SK-N-DZ (cell line): ENCODE measurements at regions not wholly inside any gene's neighbourhood (a gene's known extent, or its start where the extent isn't known, plus 50 kb on each side); places are given as distances from the start of the nearest gene placed in this dataset.

ENCODE experiments used
- DNase-seq: peaks from one replicate; pipeline ENCODE4 v3.0.0-alpha.2; 2015; ENCODE audit warnings: low spot score

DNA sequence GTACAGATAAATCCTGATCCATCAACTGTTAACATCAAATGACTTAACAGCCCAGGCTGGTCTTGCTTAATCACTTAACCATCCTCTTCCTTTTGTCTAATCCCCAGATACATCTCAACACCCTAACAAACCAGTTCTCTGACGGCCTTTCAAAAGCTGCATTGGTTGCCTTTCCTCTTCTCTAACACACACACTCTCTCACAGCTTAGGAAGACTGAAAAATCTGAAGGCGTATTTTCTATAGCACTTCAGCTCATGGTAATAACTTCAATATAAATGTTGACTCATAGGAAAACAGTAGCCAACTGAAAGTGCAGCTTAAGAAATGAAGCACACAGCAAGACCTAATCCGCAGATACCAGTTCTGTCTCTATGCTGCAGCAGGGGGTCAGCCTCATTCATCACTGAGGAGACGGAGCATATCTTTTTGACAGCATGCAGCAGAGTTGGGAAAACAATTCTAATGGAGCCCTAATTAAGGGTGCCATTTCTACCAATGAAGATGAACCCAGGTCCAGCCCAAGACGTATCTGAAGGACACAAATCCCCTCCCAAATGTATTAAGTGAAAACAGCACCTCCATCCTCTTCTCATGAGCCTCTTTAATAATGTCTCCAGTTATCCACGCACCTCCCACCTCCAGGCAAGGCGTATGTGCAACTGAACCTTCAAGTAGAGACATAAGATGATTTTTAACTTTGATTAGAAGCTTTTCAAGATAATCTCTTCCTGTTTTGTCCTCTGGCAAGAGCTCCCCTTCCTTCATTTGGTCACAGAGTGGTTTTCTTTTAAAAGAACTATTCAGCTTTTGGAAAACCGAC, 211.7 kb upstream of the NFE2L3 start:
- DNase-seq, result no peak

DNA sequence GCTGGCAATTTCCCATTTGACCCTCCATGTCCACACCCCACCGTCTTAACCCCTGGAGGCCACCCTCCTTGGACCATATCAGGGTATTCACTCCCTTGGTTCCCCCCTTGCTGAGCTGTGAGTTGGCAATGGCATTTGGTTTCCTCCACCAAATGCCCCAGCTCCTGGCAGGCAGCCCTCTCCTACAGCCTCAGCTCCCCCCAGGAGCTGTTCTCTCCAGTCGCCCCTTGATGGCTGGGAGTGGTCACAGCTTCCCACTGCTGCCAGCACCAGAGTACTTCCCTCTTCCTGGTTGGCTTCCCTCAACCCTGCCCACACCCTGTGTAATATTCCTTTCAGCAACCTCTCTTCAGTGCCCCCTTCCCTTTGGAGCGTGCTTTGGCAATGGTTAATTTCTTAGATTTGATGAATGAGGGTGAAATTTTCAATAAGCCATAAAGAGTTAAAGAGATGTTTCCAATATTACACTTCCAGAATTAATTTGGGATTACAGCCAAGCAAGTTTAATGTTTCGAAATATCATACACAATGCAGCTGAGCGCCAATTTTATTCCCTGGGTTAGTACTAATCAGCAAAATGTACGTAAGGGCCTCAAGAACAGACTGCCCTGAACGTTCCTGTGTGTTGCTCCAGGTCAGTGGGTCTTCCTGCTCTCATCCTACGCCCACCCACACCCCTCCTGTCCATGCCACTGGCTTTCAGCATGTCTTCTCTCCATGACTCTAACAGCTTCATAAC, 207.1 kb upstream of the NFE2L3 start:
- no peak for DNase-seq

DNA sequence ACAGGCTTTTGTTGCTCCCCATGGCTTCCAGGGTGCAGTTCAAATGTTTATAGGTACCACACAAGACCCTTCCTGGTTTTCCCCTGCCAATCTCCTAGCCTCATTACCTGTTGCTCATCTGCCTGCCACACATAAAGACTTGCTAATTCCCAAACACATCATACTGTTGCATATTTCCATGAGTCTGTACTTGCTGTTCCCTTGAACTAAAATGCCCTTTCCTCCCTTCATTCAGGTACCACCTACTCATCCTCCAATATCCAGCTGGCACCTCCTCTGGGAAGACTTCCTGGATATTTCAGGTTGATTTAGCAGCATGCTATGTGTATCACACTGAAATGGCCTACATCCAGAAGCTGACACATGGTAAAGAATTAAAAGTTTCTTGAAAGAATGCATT, 206.4 kb upstream of the NFE2L3 start:
- DNase-seq, result no peak

DNA sequence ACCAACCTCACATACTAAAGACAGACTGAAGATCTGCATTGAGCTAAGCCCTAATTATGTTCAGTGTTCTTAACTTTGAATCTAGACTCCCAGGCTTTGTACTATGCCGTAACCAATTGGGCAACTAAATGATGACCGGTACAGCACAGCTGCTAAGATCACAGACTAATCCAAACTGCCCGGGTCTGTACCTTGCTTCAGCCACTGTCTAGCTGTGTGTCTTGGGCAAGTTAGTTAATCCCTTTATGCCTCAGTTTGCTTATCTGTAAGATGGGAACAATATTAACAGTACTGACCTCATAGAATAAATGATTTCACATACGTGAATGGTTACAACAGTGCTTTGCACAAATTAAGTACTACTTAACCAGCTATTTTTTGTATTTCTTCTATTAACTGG, 205.8 kb upstream of the NFE2L3 start:
- no peak for DNase-seq

- DNase-seq, result no peak
These were observed 204.1 kb upstream of the NFE2L3 start for GRCh38 chr7:25947669-25948516.

GRCh38 chr7:25949736-25950487, 202.1 kb upstream of the NFE2L3 start:
- no peak for DNase-seq

DNA sequence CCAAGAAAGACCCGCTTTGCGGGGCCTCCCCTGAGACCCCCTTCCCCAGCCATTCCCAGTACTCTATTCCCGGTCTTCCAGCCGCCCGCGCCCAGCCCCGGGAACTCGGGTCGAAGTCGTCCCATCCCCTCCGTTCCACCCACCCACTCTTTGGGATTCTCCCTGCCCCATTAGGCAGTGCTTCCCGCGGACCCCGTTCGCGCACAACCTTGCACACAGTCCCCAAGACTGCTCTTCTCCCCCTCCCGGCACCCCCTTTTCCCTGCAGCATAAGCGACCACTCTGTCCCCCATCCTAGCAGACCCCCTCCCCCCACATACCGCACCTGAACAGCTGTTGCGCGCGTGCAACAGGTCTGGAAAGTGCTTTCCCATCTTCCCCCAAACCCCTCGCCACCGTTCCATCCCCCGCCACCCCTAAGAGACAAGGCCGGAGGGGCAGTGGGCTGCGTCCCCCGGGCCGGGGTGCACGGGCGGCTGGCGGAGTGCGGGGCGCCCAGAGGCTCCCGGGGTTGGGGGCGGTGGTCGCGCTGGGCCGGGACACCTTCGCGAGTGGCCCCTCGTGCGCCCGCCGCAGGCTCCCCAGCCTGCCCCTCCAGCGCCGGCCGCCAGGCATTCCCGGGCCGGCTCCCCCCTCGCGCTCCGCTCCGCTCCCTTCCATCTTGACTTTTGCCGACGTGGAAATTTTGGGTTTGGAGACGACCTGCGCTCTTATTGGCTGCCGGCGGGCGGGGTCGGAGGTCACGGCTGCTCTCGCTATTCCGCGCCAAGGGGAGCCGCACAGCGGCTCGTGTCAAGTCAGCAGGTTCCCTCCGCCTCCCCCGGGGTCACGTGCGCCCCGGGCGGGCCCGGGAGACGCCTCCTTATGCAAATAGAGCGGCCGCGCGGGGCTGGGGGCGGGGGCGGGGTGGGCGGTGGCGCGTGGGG, 201.2 kb upstream of the NFE2L3 start:
- DNase-seq, result peak; percentile 84

DNA sequence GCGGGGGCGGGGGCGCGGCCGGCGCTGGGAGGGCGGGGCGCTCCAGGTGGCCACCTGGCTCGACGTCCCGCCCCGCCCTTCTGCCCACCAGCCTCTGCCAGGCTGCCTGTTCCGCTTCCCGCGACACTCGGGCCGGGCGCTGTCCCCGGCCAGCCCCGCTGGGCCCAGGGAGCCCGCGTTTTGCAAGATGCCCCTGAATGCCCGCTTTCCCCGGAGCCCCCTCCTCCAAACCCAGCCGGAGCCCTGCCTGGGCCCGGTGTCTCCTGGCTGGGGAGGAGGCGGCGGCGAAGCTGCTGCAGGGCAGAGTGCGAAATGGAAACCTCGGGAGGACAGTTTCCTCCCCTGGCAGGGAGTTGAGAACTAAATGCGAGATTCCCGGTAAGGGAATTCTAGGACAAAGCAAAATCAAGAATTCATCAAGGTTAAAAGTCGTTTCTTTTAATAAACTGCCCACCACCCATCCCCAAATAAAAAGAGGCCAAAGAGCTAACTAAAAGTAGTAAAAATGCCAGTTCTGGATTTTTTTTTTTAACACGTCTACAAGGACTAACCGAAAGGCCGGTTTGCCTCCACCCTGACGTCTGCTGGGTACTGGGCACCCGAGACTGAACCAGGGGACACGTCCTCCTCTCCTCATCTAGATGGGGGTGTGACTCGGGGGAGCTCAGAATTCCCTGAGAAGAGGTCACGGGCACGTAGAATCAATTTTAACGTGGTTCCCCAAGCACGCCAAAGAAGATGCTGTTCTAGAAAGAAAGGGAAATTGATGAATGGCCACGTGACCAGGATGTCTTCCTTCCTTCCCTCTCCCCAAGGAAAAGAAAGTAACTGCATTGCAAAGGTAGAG, 200.4 kb upstream of the NFE2L3 start:
- peak; percentile 20 for DNase-seq

DNA sequence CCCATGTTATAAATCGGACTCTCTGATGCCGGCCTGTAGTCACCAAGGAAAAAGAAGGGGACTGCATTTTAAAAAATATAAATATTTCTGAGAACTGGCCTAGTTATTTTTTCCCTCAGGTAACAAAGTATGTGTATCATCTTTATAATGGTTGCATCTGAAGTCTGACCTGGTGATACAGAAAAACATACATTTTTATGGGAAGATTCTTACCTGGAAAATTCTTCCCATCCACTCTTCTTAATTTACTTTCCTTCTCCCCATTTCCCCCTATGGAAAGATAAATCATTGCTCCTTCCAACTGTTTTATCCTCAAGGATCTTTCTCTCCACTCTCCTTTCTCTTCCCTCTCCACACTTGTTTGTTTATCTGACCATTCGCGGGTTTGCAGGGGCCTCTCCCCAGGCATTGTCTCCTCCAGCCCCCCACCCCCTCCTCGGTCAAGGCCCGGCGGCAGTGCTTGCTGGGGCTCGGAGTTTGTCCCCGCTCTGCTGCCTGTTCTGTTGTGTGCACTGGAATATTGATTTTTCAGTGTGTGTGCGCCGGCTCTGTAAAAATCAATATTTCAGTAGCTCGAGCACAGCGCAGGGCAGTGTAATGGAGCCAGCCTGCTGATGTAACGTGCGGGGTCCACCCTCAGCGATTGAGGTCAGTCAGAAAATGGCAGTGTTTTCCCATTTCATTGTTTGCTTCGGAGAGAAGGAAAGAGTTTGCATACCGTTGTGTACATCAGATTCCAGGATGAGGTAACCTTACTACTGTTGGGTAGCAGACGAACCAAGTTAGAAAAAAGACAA, 199.5 kb upstream of the NFE2L3 start:
- DNase-seq, result peak; percentile 52

DNA sequence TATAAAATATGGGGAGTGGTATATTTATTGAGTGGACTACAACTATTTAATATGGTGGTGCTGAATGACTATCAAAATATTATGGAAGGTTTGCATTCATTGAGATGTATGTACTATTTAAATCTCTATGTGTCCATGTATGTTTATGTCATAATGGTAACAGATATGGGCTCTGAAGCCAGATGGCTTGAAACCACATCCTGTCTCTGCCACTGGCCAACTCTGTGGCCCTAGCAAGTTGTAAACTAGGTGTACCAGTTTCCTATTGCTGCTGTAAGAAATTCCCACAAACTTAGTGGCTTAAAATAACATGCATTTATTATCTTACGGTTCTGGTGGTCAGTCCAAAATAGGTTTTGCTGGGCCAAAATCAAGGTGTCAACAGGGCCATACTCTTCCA, 198.1 kb upstream of the NFE2L3 start:
- DNase-seq, result no peak

DNA sequence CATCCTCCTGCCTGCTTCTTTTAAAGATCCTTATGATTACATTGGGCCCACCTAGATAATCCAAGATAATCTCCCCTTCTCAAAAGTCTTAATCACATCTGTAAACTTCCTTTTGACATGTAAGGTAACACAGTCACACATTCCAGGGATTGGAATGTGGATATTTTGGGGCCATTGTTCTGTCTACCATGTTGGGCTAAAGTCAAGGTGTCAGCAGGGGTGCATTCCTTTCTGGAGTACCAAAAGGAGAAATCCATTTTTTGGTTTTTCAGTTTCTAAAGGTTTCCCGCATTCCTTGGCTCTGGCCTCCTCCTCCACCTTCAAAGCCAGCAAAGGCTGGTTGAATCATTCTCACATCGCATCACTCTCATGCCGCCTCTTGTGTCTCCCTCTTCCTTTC, 197.6 kb upstream of the NFE2L3 start:
- DNase-seq, result no peak

GRCh38 chr7:25959168-25959734, 192.7 kb upstream of the NFE2L3 start:
- DNase-seq, result no peak

DNA sequence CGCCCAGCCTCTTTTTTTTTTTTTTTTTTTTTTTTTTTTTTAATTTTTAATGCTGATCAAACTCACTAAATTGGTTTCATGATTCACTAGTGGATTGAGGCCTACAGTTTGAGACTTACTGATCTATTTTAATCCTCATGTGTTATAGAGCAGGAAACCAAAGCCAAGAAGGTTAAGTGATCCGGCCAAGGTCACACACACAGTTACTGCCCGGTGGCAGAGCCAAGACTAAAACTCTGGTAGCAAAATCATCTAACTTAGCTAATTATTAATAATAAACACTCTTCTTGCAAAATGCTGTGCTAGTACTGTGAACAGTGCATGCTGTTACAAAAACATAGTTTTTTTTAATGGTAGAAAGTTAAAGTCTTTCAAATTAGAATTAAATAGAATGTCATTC, 188.3 kb upstream of the NFE2L3 start:
- DNase-seq, result no peak

GRCh38 chr7:25964483-25964991, 187.5 kb upstream of the NFE2L3 start:
- no peak for DNase-seq

DNA sequence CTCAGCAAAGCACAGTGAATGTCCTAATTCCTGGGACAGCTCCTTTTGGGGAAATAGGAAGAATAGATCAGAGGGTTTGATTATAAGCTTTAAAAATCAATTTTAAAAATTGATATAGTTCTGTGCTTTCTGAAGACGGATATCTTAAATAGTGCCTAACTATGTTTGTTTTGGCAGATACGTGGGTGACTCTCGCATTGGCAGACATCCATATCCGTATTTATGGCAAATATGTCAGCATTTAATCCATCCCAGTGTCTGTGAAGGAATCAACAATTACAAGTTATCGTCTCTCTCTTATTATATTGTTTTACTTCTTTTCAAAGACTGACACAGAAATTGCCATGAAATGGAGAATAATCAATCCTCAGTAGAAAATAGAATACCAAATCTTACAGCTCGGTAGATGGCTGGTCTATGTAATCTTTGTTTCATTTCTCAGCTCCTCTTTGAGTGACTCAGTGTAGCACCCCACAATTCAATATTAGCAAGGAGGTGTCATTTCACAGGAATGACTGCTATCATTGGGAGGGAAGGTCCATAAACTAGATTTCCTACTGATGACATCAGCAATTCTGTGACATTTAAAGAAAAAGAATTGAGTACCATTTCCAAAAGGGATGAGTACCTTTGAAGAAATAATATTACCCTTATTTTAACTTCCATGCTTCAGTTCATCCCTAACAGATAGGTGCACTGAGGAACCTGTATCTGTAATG, 186.4 kb upstream of the NFE2L3 start:
- DNase-seq, result no peak

GRCh38 chr7:25966469-25966868, 185.5 kb upstream of the NFE2L3 start:
- DNase-seq, result no peak
